ENCODE measurements at regions not wholly inside any gene's neighbourhood (a gene's known extent, or its start where the extent isn't known, plus 50 kb on each side); places are given as distances from the start of the nearest gene placed in this dataset.
A peak's percentile ranks its signal among the peaks of the same experiment; 100 is the strongest.

DNA sequence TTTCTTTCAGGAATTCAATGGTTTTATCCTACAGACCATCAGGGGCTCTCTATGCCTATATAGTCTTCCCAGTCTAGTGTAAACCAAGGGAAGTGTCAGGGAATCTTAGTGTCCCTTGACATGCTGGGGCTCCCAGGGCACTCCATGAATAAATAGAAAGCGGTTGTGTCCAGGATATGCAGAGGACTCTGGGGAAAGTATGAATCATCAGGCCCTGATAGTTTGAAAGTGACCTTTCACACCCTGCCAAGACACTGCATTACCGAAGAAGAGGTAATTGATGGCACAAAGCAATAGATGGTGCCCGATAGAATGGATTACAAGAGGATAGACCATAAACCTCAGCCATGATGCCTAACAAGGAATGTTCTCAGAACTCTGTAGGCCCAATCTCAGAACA, 163.3 kb upstream of the DAPK1 start:
- Histone ChIP-seq H3K4me1 (ENCODE audit: control insufficient read depth in 5 of 5, insufficient read depth in 5 of 5, low read length in 5 of 5) (peaks cover 0 to 13% (median 6%) of the 10 kb centered on the region in 5 donors), H3K36me3 (ENCODE audit: control insufficient read depth in 4 of 4, insufficient read depth in 4 of 4, low read length in 4 of 4) (no peaks in the 10 kb centered on the region)
- TF ChIP-seq, protein P1, sequence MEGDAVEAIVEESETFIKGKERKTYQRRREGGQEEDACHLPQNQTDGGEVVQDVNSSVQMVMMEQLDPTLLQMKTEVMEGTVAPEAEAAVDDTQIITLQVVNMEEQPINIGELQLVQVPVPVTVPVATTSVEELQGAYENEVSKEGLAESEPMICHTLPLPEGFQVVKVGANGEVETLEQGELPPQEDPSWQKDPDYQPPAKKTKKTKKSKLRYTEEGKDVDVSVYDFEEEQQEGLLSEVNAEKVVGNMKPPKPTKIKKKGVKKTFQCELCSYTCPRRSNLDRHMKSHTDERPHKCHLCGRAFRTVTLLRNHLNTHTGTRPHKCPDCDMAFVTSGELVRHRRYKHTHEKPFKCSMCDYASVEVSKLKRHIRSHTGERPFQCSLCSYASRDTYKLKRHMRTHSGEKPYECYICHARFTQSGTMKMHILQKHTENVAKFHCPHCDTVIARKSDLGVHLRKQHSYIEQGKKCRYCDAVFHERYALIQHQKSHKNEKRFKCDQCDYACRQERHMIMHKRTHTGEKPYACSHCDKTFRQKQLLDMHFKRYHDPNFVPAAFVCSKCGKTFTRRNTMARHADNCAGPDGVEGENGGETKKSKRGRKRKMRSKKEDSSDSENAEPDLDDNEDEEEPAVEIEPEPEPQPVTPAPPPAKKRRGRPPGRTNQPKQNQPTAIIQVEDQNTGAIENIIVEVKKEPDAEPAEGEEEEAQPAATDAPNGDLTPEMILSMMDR (IDR thresholded peaks at IDR 0.05; ENCODE audit: control extremely low read depth, extremely low read depth), result no peak

DNA sequence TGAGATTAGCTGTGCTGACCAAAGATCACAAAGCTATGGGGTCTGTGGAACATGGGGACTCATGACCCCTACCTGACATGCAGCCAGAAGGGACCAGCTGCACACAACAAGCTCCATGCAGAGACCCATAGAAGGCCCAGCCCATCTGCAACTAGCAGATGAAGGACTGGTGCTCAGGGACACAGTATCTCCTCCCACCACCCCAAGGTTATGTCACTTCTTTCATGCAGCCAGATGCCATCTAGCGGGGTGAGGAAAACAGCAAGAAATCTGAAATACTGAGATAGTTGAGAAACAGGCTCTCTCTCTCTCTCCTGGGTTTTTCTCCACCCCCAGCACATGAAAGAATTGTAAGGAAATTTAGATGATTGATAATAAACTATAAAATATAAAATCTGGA, 161.3 kb upstream of the DAPK1 start:
- Histone ChIP-seq H3K4me3 (no peak overlapping the region), H3K4me1 (ENCODE audit: control insufficient read depth in 5 of 5, insufficient read depth in 5 of 5, low read length in 5 of 5) (peaks cover 0 to 13% (median 6%) of the 10 kb centered on the region in 5 donors), H3K27ac (ENCODE audit: low read depth in 1 of 2, low read length in 1 of 2) (no peak overlapping the region), H3K36me3 (ENCODE audit: control insufficient read depth in 4 of 4, insufficient read depth in 4 of 4, low read length in 4 of 4) (no peaks in the 10 kb centered on the region), H3K27me3 (ENCODE audit: control insufficient read depth in 3 of 3, insufficient read depth in 3 of 3, low read length in 2 of 3) (no peaks in the 10 kb centered on the region), H3K9ac (ENCODE audit: insufficient read depth in 1 of 2, low read length in 2 of 2) (no peak overlapping the region), H3K9me3 (ENCODE audit: control insufficient read depth in 4 of 4, insufficient read depth in 3 of 4, low read length in 3 of 4) (peaks cover 0 to 3% (median 2%) of the 10 kb centered on the region in 4 donors)
- TF ChIP-seq, protein P1 (IDR thresholded peaks at IDR 0.05; ENCODE audit: control extremely low read depth, extremely low read depth), result no peak
- peak in 2 of 3 donors; percentile 18 to 33 for DNase-seq
- 41 to 70% methylated on average over 1 of the region's 1 CpG for WGBS, 2 donors
- ATAC-seq (ENCODE audit: insufficient read depth, low FRiP score), result no peak

More for the DNA sequence above, 163.3 kb upstream of the DAPK1 start:
- ATAC-seq (ENCODE audit: insufficient read depth, low FRiP score) (no peak), DNase-seq (no peak)
- Histone ChIP-seq H3K4me3 (no peak overlapping the region), H3K27me3 (ENCODE audit: control insufficient read depth in 3 of 3, insufficient read depth in 3 of 3, low read length in 2 of 3) (no peaks in the 10 kb centered on the region), H3K9ac (ENCODE audit: insufficient read depth in 1 of 2, low read length in 2 of 2) (no peak overlapping the region), H3K27ac (ENCODE audit: low read depth in 1 of 2, low read length in 1 of 2) (no peak overlapping the region), H3K9me3 (ENCODE audit: control insufficient read depth in 4 of 4, insufficient read depth in 3 of 4, low read length in 3 of 4) (peaks cover 0 to 6% (median 4%) of the 10 kb centered on the region in 4 donors)
- WGBS, 2 donors, result 87 to 92% methylated on average over 3 of the region's 3 CpGs

DNA sequence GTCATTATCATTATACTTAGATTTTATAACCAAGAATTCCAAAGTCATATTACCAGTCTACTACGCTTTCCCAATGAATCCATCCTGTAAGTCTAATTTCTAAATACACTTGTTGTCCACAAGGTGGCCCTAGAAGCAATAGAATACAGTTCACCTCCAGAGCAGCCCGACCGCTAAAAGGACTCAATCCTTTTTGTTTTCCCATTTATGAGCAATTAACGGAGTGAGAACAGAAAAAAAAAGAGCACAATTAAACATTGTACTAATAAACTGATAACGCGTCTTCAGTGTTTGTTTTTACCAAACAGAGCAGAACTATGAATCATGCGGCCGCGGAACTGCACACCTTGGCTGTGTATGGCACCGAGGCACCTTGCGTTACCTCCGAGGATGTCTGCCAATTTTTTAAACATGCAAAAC, 160.7 kb upstream of the DAPK1 start:
- DNase-seq (peak; percentile 60 to 94 (median 91)), ATAC-seq (ENCODE audit: insufficient read depth, low FRiP score) (peak; percentile 77)
- Histone ChIP-seq H3K27ac (ENCODE audit: low read depth in 1 of 2, low read length in 1 of 2) (no peak overlapping the region), H3K4me3 (no peak overlapping the region), H3K36me3 (ENCODE audit: control insufficient read depth in 4 of 4, insufficient read depth in 4 of 4, low read length in 4 of 4) (no peaks in the 10 kb centered on the region), H3K27me3 (ENCODE audit: control insufficient read depth in 3 of 3, insufficient read depth in 3 of 3, low read length in 2 of 3) (no peaks in the 10 kb centered on the region), H3K4me1 (ENCODE audit: control insufficient read depth in 5 of 5, insufficient read depth in 5 of 5, low read length in 5 of 5) (peaks cover 0 to 13% (median 6%) of the 10 kb centered on the region in 5 donors), H3K9me3 (ENCODE audit: control insufficient read depth in 4 of 4, insufficient read depth in 3 of 4, low read length in 3 of 4) (peaks cover 0 to under 1% (median 0%) of the 10 kb centered on the region in 4 donors), H3K9ac (ENCODE audit: insufficient read depth in 1 of 2, low read length in 2 of 2) (peak overlapping the region in 1 of 2 donors; percentile 50)
- WGBS, 2 donors, result 4% methylated on average over 12 of the region's 12 CpGs
- TF ChIP-seq, protein P1 (IDR thresholded peaks at IDR 0.05; ENCODE audit: control extremely low read depth, extremely low read depth), result peak; percentile 41

Data from lung (tissue), 11 donors.